Liver (tissue), 8 donors: ENCODE measurements at regions not wholly inside any gene's neighbourhood (a gene's known extent, or its start where the extent isn't known, plus 50 kb on each side); places are given as distances from the start of the nearest gene placed in this dataset.

Source experiments
- DNase-seq: peaks from one replicate; pipeline ENCODE4 v3.0.0-alpha.2; 2017; ENCODE audit warnings: low spot score
- H3K27ac ChIP-seq, 2 donors: one replicate each; pipeline ENCODE4 v1.7.0; 2013; ENCODE audit warnings: inconsistent platforms in 2 of 2, low read length in 2 of 2, control low read depth in 1 of 2, low read depth in 1 of 2, mild to moderate bottlenecking in 1 of 2
- H3K27me3 ChIP-seq, 4 donors: one replicate each; pipeline versions ENCODE4 v1.6.1 to v1.7.0; 2013; ENCODE audit warnings: low read length in 3 of 4, inconsistent platforms in 1 of 4, mild to moderate bottlenecking in 1 of 4, moderate library complexity in 1 of 4; ENCODE audit not compliant: control insufficient read depth in 4 of 4, insufficient read depth in 4 of 4
- H3K36me3 ChIP-seq, 4 donors: one replicate each; pipeline versions ENCODE4 v1.6.1 to v1.7.0; 2013; ENCODE audit warnings: low read length in 3 of 4, mild to moderate bottlenecking in 3 of 4, low read depth in 1 of 4, moderate library complexity in 1 of 4; ENCODE audit not compliant: control insufficient read depth in 4 of 4, insufficient read depth in 3 of 4
- H3K4me1 ChIP-seq, 4 donors: one replicate each; pipeline versions ENCODE4 v1.6.1 to v1.7.0; 2013; ENCODE audit warnings: low read length in 3 of 4, mild to moderate bottlenecking in 3 of 4, moderate library complexity in 1 of 4; ENCODE audit not compliant: control insufficient read depth in 4 of 4, insufficient read depth in 4 of 4
- H3K4me3 ChIP-seq, 3 donors: one replicate each; pipeline versions ENCODE4 v1.6.1 to v1.7.0; 2013; ENCODE audit warnings: low read length in 3 of 3, control low read depth in 1 of 3, low read depth in 1 of 3, mild to moderate bottlenecking in 1 of 3
- H3K9ac ChIP-seq, 2 donors: one replicate each; pipeline ENCODE4 v1.7.0; 2013; ENCODE audit warnings: low read length in 2 of 2, mild to moderate bottlenecking in 2 of 2, moderate library complexity in 2 of 2, control low read depth in 1 of 2, low read depth in 1 of 2
- H3K9me3 ChIP-seq, 4 donors: one replicate each; pipeline versions ENCODE4 v1.6.1 to v1.7.0; 2013; ENCODE audit warnings: low read length in 3 of 4; ENCODE audit not compliant: control insufficient read depth in 4 of 4
- EGR1 ChIP-seq, 2 donors: IDR thresholded peaks; 2 replicates each; pipeline ENCODE4 v1.6.1; 2016 to 2018; ENCODE audit warnings: antibody characterized with exemption in 2 of 2, low read depth in 2 of 2
- FOXA1 ChIP-seq: IDR thresholded peaks from 2 replicates; pipeline ENCODE4 v1.6.1; 2016; ENCODE audit warnings: antibody characterized with exemption
- FOXA2 ChIP-seq: IDR thresholded peaks from 2 replicates; pipeline ENCODE4 v1.6.1; 2016; ENCODE audit warnings: antibody characterized with exemption
- GABPA ChIP-seq, 2 donors: IDR thresholded peaks in 1 of 2; conservative IDR thresholded peaks in 1 of 2; 2 replicates each; pipeline ENCODE4 v1.6.1; 2016; ENCODE audit warnings: antibody characterized with exemption in 2 of 2, mild to moderate bottlenecking in 1 of 2, moderate library complexity in 1 of 2
- HNF4A ChIP-seq, 2 donors: conservative IDR thresholded peaks; 2 replicates each; pipeline ENCODE4 v1.6.1; 2016; ENCODE audit warnings: antibody characterized with exemption in 2 of 2, mild to moderate bottlenecking in 2 of 2
- HNF4G ChIP-seq: IDR thresholded peaks from 2 replicates; pipeline ENCODE4 v1.6.1; 2016; ENCODE audit warnings: antibody characterized with exemption
- JUND ChIP-seq, 2 donors: IDR thresholded peaks; 2 replicates each; pipeline ENCODE4 v1.6.1; 2016; ENCODE audit warnings: antibody characterized with exemption in 2 of 2
- NR2F2 ChIP-seq: IDR thresholded peaks from 2 replicates; pipeline ENCODE4 v1.6.1; 2016; ENCODE audit warnings: antibody characterized with exemption
- RAD21 ChIP-seq, 2 donors: IDR thresholded peaks; 2 replicates each; pipeline ENCODE4 v1.6.1; 2016; ENCODE audit warnings: antibody characterized with exemption in 2 of 2, mild to moderate bottlenecking in 2 of 2
- RXRA ChIP-seq, 2 donors: IDR thresholded peaks; 2 replicates each; pipeline ENCODE4 v1.6.1; 2017 to 2018; ENCODE audit warnings: antibody characterized with exemption in 2 of 2, mild to moderate bottlenecking in 1 of 2
- SP1 ChIP-seq: IDR thresholded peaks from 2 replicates; pipeline ENCODE4 v1.6.1; 2018; ENCODE audit warnings: antibody characterized with exemption, mild to moderate bottlenecking
- TAF1 ChIP-seq: conservative IDR thresholded peaks from 2 replicates; pipeline ENCODE4 v1.6.1; 2016; ENCODE audit warnings: antibody characterized with exemption, mild to moderate bottlenecking
- YY1 ChIP-seq: IDR thresholded peaks from 2 replicates; pipeline ENCODE4 v1.6.1; 2016; ENCODE audit warnings: antibody characterized with exemption, mild to moderate bottlenecking
- WGBS: extraction: QIAGEN DNeasy Blood & Tissue Kit; methylation state at CpG from one replicate; pipeline ENCODE4 v1.1.7; 2013; 5-methylcytosine and 5-hydroxymethylcytosine counted together
- TF ChIP-seq, protein P1 (sequence below): IDR thresholded peaks from 2 replicates; pipeline ENCODE4 v1.6.1; 2016; ENCODE audit warnings: antibody characterized with exemption
- TF ChIP-seq, protein P2 (sequence below): IDR thresholded peaks from 2 replicates; pipeline ENCODE4 v1.6.1; 2016; ENCODE audit warnings: antibody characterized with exemption
- TF ChIP-seq, protein P3 (sequence below): fragments of 150-350 bp; IDR thresholded peaks from 2 replicates; pipeline ENCODE4 v1.5.1; 2017; ENCODE audit warnings: improper control_type of control experiment, low read depth, low read length; ENCODE audit not compliant: missing input control
- TF ChIP-seq, protein P4 (sequence below): IDR thresholded peaks from 2 replicates; pipeline ENCODE4 v1.6.1; 2016; ENCODE audit warnings: antibody characterized with exemption, mild to moderate bottlenecking
- TF ChIP-seq, protein P5 (sequence below): IDR thresholded peaks from 2 replicates; pipeline ENCODE4 v1.6.1; 2016; ENCODE audit warnings: antibody characterized with exemption
- donor health status: healthy.
- donor health status: healthy.
- donor health status: healthy.
- donor health status: healthy.
- donor health status: healthy.

DNA sequence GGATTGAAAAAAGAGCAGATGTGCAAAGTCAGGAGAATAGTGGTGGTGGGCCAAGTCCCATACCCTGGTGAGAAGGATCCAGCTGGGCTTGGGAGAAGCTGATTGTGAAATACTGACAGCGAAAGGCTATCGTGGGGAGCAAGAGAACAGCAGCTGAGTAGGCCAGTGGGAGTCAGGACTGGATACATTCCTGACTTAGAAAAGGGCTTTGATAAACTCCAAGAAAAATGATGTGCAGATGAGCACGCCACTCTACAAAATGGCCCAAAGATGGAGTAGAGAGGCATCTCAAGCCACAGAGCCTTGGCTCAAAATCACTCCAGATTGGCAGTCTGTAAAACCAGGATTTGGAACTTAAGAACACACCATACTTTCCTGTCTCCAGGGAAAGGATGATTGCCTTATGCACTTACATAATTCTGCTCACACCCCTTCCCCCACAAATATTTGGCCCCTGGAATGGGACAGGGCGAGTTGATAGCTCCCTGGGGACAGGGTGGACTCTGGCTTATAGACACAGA, 578.7 kb downstream of the MAFB start (continued):
- TF ChIP-seq, protein P1, sequence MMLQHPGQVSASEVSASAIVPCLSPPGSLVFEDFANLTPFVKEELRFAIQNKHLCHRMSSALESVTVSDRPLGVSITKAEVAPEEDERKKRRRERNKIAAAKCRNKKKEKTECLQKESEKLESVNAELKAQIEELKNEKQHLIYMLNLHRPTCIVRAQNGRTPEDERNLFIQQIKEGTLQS: no peak

DNA sequence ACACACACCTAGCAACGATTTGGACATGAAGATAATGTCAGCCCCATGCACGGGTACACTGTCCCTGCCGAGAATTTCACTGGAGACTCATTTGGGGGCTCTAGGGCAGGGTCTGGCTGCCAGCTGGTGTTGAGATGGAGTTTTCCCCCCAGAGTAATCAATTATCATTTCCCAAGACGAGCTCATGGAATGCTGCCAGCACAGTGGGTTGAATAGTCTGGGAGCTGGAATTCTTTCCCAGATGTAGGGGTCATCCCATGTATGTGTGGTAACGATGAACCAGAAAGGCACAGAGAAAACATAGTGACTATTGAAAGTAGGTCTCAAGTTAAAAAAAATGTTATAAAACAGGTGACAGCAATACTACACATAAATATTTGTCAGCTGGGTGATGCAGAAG, 579.9 kb downstream of the MAFB start:
- no peaks in the 10 kb centered on the region for H3K4me1 ChIP-seq
- no peak overlapping the region for H3K27ac ChIP-seq
- H3K9ac ChIP-seq: no peak overlapping the region
- TF ChIP-seq FOXA1 (no peak), FOXA2 (no peak), NR2F2 (no peak), TAF1 (no peak), GABPA (IDR thresholded peaks at IDR 0.05 in 1 of 2, conservative IDR thresholded peaks at IDR 0.05 in 1 of 2) (no peak), YY1 (no peak), JUND (IDR thresholded peaks at IDR 0.05) (no peak), SP1 (no peak), RAD21 (IDR thresholded peaks at IDR 0.05) (no peak), HNF4A (conservative IDR thresholded peaks at IDR 0.05) (no peak), RXRA (IDR thresholded peaks at IDR 0.05) (no peak), HNF4G (no peak), EGR1 (IDR thresholded peaks at IDR 0.05; ENCODE audit: low read depth in 2 of 2) (no peak)
- TF ChIP-seq, protein P1: no peak
- TF ChIP-seq, protein P2, sequence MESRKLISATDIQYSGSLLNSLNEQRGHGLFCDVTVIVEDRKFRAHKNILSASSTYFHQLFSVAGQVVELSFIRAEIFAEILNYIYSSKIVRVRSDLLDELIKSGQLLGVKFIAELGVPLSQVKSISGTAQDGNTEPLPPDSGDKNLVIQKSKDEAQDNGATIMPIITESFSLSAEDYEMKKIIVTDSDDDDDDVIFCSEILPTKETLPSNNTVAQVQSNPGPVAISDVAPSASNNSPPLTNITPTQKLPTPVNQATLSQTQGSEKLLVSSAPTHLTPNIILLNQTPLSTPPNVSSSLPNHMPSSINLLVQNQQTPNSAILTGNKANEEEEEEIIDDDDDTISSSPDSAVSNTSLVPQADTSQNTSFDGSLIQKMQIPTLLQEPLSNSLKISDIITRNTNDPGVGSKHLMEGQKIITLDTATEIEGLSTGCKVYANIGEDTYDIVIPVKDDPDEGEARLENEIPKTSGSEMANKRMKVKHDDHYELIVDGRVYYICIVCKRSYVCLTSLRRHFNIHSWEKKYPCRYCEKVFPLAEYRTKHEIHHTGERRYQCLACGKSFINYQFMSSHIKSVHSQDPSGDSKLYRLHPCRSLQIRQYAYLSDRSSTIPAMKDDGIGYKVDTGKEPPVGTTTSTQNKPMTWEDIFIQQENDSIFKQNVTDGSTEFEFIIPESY: no peak
- TF ChIP-seq, protein P3, sequence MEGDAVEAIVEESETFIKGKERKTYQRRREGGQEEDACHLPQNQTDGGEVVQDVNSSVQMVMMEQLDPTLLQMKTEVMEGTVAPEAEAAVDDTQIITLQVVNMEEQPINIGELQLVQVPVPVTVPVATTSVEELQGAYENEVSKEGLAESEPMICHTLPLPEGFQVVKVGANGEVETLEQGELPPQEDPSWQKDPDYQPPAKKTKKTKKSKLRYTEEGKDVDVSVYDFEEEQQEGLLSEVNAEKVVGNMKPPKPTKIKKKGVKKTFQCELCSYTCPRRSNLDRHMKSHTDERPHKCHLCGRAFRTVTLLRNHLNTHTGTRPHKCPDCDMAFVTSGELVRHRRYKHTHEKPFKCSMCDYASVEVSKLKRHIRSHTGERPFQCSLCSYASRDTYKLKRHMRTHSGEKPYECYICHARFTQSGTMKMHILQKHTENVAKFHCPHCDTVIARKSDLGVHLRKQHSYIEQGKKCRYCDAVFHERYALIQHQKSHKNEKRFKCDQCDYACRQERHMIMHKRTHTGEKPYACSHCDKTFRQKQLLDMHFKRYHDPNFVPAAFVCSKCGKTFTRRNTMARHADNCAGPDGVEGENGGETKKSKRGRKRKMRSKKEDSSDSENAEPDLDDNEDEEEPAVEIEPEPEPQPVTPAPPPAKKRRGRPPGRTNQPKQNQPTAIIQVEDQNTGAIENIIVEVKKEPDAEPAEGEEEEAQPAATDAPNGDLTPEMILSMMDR: no peak
- TF ChIP-seq, protein P4, sequence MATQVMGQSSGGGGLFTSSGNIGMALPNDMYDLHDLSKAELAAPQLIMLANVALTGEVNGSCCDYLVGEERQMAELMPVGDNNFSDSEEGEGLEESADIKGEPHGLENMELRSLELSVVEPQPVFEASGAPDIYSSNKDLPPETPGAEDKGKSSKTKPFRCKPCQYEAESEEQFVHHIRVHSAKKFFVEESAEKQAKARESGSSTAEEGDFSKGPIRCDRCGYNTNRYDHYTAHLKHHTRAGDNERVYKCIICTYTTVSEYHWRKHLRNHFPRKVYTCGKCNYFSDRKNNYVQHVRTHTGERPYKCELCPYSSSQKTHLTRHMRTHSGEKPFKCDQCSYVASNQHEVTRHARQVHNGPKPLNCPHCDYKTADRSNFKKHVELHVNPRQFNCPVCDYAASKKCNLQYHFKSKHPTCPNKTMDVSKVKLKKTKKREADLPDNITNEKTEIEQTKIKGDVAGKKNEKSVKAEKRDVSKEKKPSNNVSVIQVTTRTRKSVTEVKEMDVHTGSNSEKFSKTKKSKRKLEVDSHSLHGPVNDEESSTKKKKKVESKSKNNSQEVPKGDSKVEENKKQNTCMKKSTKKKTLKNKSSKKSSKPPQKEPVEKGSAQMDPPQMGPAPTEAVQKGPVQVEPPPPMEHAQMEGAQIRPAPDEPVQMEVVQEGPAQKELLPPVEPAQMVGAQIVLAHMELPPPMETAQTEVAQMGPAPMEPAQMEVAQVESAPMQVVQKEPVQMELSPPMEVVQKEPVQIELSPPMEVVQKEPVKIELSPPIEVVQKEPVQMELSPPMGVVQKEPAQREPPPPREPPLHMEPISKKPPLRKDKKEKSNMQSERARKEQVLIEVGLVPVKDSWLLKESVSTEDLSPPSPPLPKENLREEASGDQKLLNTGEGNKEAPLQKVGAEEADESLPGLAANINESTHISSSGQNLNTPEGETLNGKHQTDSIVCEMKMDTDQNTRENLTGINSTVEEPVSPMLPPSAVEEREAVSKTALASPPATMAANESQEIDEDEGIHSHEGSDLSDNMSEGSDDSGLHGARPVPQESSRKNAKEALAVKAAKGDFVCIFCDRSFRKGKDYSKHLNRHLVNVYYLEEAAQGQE: no peak
- TF ChIP-seq, protein P5, sequence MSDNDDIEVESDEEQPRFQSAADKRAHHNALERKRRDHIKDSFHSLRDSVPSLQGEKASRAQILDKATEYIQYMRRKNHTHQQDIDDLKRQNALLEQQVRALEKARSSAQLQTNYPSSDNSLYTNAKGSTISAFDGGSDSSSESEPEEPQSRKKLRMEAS: no peak
- no peak overlapping the region for H3K4me3 ChIP-seq
- WGBS: 71% methylated on average over 5 of the region's 5 CpGs
- H3K36me3 ChIP-seq: no peaks in the 10 kb centered on the region
- no peak for DNase-seq
- H3K9me3 ChIP-seq: no peaks in the 10 kb centered on the region
- H3K27me3 ChIP-seq: peaks cover 0 to 5% (median 0%) of the 10 kb centered on the region in 4 donors
